SK-N-DZ (cell line): ENCODE measurements at regions not wholly inside any gene's neighbourhood (a gene's known extent, or its start where the extent isn't known, plus 50 kb on each side); places are given as distances from the start of the nearest gene placed in this dataset.
"Not testable (repeated sequence)": the region's sequence is repeated elsewhere in the genome, so short reads cannot be mapped to it uniquely, and the experiment has no call there.

Experiments used
- DNase-seq: peaks from one replicate; pipeline ENCODE4 v3.0.0-alpha.2; 2015; ENCODE audit warnings: low spot score

DNA sequence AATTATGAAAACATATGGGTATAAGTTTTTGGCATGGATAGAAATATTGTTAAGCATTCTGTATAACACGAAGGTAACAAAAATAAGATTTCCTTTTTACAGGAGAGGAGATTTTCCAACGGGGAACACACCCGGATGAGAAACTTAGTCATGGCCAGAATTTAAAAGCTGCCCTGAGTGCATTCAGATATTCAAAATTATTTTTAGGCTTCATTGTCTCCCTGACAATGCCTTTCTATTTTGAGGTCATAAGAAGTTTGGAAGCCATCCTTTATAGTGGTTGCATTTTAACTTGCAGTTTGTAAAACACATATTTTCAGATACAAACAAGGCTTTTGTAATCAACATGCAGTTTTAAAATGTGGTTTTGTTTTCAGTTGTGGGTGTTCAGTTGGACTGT, 357.5 kb upstream of the FAM47C start:
- DNase-seq, result no peak

- DNase-seq, result no peak
Measured at GRCh38 chrX:36683507-36683906, 324.7 kb upstream of the FAM47C start.

GRCh38 chrX:36684053-36684452, 324.1 kb upstream of the FAM47C start:
- no peak for DNase-seq

DNA sequence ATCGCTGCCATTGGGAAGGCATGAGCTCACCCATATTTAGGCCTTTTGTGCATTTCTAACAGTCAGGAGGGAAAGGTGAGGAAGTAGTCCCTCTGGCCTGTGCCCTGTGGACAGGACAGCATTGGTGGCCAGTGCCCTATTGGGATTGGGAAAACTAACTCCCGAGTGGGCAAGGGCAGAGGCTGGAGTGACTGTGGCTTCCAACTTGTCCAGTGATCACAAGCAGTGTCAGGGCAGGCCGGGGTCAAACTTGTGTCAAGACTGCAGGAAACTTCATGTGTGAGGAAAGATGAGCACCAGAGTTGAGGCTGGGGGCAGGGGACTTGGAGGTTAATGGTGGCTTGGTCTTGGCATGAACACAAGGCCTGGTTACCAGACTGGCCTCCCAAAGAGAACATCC, 286.2 kb upstream of the FAM47C start:
- no peak for DNase-seq

DNA sequence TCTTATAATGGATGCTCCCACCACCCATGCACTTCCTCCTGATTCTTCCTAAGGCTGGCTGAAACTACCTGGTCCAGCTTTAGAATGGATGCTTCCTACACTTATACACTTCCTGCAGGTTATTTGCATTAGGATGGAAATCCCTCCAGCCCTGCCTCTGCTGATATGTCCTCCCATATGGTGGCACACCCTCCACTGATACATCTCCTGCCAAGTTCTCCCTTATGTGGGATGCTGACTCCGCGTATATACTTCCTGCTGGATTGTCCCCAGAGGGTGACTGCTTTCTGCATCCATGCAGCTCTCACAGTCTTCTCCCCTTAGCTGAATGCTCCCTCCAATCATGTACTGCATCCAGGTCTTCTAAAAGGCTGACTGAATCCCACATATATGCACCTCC, 254.6 kb upstream of the FAM47C start:
- no peak for DNase-seq

DNA sequence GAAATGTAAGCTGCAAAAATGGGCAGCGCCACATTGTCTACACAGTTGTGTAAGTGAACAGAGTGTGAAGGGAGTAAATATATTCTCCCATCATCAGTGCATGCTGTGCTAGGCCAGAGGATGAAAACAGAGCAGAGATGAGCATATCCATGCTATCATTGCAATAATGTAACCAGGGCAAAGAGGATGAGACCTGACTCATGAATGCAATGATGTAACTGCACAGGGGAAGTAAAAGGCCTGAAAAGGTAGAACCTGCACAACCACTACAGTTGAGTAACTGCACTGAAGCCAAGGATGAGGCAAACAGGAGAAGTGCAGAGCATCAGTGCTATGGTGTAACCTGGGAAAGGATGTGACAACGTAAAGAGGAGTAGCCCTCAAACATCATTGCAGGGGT, 220.4 kb upstream of the FAM47C start:
- DNase-seq, result no peak

- no peak for DNase-seq
Measured at GRCh38 chrX:36803151-36803550, 205.0 kb upstream of the FAM47C start.

DNA sequence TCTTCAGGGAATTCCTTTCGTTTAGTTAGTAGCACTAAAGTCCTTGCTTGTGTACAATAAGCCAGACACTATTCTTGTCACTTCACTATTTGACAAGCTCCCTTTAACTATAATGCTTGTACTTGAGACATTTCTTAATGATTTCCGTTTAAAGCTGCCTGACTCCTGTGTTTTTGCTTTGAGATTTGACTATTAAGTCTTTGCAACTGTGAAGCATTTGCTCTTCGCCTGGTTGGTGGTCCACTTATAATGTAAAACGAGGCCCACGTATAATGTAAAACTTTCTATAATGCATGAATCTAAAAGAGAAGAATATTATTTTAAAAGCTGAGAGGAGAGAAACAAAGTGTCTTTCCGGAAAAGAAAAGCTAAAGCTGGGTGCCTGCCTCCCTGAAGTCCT, 204.1 kb upstream of the FAM47C start:
- no peak for DNase-seq

GRCh38 chrX:36844857-36845256, 163.3 kb upstream of the FAM47C start:
- DNase-seq, result no peak

DNA sequence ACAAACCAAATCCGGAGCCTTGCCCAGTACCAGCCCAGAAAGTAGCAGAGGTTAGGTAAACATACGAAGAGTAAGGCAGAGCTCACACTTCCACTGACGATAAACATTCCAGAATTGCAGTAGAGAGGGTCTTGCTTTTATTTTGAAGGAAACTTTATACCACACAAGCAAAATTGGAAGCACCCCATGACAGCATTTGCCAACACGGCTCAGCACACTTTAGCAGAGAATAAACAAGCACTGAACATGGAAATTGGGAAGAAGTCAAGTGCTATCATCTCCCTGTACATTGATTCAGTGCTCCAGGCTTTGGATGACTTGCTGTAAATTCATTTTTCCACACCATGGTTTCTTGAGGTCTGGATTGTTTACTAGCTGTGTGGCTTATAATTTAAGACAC, 160.7 kb upstream of the FAM47C start:
- DNase-seq, result no peak

DNA sequence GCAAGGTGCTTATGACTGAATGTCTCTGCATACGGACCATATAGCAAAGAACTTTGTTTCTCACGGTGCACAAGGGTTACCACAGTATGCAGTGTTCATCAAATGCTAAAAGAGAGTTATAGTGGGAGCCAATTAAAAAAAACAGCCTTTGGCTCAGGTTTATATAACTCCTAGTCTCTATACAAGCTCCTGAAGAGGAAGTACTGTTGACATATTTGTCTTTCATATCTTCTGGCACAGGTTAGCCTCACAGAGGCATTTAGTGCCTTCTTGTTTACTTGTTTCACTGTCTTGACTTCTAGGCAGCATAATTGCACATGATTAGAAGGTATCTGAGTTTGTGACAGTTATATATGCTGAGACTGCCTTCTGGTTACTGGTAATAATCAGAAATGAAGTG, 158.8 kb upstream of the FAM47C start:
- no peak for DNase-seq

- DNase-seq, result no peak
Measured at GRCh38 chrX:36856849-36857248, 151.3 kb upstream of the FAM47C start.

DNA sequence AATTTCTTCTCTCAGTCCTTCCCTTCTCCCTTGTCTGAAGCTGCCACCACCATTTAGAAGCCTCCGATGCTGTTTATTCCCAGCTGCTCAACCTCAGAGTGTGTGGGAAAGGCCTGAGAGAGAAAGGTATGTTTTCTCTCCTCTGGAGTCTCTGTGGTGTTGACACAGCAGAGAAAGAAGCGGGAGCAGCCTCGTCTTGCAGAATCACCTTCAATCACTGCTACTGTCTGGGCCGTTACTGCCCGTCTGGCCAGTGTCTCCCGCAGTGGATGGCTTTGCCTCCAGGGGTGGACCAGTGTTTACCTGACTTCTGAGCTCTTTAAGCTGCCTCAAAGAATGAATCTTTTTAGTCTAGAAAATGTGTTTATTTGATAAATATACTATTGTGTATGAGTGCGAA, 148.9 kb upstream of the FAM47C start:
- DNase-seq, result no peak

DNA sequence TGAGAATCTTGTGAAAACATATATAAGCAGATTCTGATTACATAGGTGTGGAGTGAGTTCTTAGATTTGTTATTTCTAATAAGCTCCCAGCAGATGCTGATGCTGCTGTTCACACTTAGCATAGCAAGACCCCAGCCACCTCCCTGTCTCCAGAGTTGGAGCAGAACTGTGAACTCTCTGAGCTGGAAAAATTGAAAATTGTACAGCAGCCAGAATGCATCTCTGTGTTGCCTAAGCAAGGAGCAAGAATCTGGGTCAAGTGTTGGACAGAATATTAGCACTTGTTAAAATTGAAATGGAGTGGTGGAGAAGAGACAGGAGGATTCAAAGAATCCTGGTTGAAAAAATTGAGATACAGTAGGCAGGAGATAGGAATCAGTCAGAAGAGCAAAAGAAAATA, 146.6 kb upstream of the FAM47C start:
- no peak for DNase-seq

DNA sequence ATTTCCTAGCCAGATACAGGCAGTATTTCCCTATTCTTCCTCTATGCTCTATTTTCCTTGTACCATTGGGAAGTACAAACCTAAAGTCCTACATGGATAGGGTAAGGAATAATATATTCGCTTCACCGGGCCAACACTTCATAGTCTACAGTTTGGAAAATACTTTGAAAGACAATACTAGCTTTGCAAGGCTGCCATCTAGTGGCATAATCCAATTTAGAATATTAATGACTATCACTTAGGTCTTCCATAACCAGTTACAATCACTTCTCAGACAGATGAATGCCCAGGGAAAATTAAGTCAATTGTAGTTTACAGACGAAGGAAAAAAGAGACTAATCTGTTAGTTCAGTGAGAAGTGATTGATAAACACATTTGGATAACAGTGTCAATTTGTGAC, 141.0 kb upstream of the FAM47C start:
- peak; percentile 13 for DNase-seq

DNA sequence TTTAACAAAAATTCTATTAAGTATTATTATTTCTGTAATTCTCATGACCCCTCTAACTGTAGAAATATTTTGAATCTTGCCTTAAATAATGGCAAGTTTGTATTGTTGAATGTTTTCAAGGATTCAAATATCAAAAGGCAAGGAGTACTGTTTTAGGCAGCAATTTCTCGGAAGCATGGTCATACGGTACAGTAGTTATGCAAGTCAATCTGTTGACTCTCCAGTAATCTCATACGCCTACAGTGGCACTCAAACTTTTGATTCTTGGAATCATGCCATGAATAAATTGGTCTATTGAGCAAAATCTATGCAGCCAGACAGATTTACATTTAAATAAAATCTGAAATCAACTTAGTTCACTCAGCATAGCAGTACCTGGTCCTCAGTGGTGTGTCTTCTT, 139.6 kb upstream of the FAM47C start:
- DNase-seq, result no peak

GRCh38 chrX:36869457-36869856, 138.7 kb upstream of the FAM47C start:
- DNase-seq, result no peak

DNA sequence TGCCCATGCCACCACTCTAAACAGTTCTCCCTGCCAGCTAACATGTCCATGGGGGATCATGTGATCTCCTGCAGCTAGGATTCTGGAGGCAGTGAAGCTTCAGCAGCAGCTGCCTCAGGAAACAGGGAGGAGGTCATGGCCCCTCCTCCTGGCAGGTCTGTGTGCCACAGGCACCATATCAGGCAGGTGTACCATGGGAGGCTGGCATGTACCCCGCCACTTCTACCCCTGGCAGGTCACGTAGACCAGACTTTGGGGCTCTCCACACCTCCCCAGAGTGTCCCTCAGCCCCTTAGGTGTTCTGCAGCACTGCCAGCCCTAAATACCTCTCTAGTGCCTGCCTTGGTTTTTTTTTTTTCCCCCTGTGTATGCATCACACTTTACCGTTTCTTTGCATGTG, 110.5 kb upstream of the FAM47C start:
- DNase-seq, result no peak

GRCh38 chrX:36898301-36898700, 109.9 kb upstream of the FAM47C start:
- DNase-seq, result no peak

- not testable (repeated sequence) for DNase-seq
Measured at GRCh38 chrX:36904561-36904960, 103.6 kb upstream of the FAM47C start.

- no peak for DNase-seq
Measured at GRCh38 chrX:36908801-36909675, 99.1 kb upstream of the FAM47C start.

DNA sequence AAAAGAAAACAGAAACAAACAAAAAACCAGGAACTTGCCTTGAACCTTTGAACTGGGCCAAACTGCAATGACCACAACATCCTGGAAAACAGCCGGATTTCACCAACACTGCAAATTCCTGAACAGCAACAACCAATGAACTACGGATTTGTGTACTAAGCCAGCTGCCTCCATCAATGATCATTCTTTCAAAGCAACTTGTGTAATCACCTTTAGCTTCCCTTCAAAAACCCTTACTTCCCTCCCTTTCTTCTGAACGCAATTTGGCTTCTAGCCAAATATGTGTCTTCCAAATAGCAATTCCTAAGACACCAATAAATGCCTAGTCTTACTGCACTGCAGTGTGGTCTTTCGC, 98.5 kb upstream of the FAM47C start:
- DNase-seq, result no peak

DNA sequence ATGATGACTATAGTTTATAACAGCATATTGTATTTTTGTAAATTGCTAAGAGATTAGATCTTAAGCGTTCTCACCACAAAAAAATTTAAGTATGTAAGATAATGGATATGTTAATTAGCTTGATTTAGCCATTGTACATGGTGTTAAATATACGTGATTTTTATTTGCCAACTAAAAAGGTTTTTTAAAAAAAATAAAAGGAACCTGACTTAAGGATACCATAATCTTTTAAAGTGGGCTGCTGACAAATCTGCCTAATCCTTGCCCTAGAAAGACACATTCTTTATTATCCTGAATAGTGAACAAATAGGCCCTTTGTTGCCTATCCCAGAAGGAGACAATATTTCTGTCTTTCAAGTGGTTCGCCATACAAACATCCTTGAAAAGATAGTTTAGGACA, 94.6 kb upstream of the FAM47C start:
- DNase-seq, result no peak

DNA sequence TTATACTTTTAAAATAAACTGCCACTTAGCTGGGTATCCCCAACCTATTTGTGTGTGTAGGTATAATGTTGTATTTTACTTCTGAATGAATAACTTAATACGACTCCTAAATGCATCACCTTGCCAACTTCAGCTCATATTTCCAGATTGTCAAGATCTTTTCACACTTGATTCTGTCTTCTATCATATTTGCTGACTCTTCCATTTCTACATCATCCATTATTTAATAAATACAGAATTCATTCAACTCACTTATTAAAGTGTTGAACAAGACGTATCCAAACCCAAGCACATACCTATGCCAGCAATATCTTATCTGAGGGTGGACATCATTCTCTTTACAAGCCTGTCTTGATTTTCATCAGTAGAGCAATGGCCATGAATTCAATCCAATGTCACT, 91.2 kb upstream of the FAM47C start:
- DNase-seq, result no peak
